CD14-positive monocyte (primary cell): ENCODE measurements at regions not wholly inside any gene's neighbourhood (a gene's known extent, or its start where the extent isn't known, plus 50 kb on each side); places are given as distances from the start of the nearest gene placed in this dataset.
A peak's percentile ranks its signal among the peaks of the same experiment; 100 is the strongest.

ENCODE experiments used
- DNase-seq, 3 donors: peaks; one replicate each; pipeline ENCODE4 v3.0.0-alpha.2; 2011 to 2022
- H2AFZ ChIP-seq: 2 replicates; pipeline ENCODE4 v1.6.0; 2012; ENCODE audit warnings: mild to moderate bottlenecking, low read depth, low read length, inconsistent platforms; ENCODE audit not compliant: insufficient read depth, poor library complexity, severe bottlenecking
- H3K27ac ChIP-seq, 2 donors: 1 replicate in 1 of 2; 2 replicates in 1 of 2; pipeline ENCODE4 v1.5.1; 2012 to 2013; ENCODE audit warnings: low read length in 2 of 2, control low read depth in 1 of 2, inconsistent platforms in 1 of 2, low read depth in 1 of 2, mild to moderate bottlenecking in 1 of 2
- H3K27me3 ChIP-seq, 2 donors: one replicate each; pipeline versions ENCODE4 v1.6.0 to v1.6.1; 2011 to 2013; ENCODE audit warnings: low read length in 2 of 2; ENCODE audit not compliant: control insufficient read depth in 2 of 2, insufficient read depth in 2 of 2
- H3K36me3 ChIP-seq, 2 donors: replicated peaks in 1 of 2; 1 replicate in 1 of 2; 2 replicates in 1 of 2; pipeline versions ENCODE4 v1.5.1 to v1.6.1; 2012 to 2013; ENCODE audit warnings: low read length in 2 of 2, control low read depth in 1 of 2, inconsistent platforms in 1 of 2, mild to moderate bottlenecking in 1 of 2; ENCODE audit not compliant: insufficient read depth in 2 of 2, control insufficient read depth in 1 of 2
- H3K4me1 ChIP-seq, 2 donors: 1 replicate in 1 of 2; 2 replicates in 1 of 2; pipeline versions ENCODE4 v1.5.1 to v1.6.1; 2012 to 2013; ENCODE audit warnings: low read length in 2 of 2, control low read depth in 1 of 2, inconsistent platforms in 1 of 2, mild to moderate bottlenecking in 1 of 2, moderate library complexity in 1 of 2; ENCODE audit not compliant: insufficient read depth in 2 of 2, control insufficient read depth in 1 of 2
- H3K4me2 ChIP-seq: replicated peaks from 2 replicates; pipeline ENCODE3; 2012; ENCODE audit warnings: low read length, moderate library complexity, mild to moderate bottlenecking; ENCODE audit not compliant: poor library complexity, severe bottlenecking; ENCODE audit errors: extremely low read depth
- H3K4me3 ChIP-seq, 3 experiments: fragments of 200-600 bp in 1 of 3; sonication (generic) in 1 of 3; replicated peaks in 1 of 3; 1 replicate in 2 of 3; 2 replicates in 1 of 3; pipeline ENCODE4 v1.5.1; 2011 to 2013; ENCODE audit warnings: low read length in 3 of 3, mild to moderate bottlenecking in 3 of 3, control low read depth in 2 of 3, low read depth in 2 of 3, inconsistent platforms in 1 of 3, moderate library complexity in 1 of 3
- H3K79me2 ChIP-seq: 2 replicates; pipeline ENCODE4 v1.6.0; 2012; ENCODE audit warnings: mild to moderate bottlenecking, control low read depth, inconsistent platforms, low read length, moderate library complexity; ENCODE audit not compliant: insufficient read depth
- H3K9ac ChIP-seq: 2 replicates; pipeline ENCODE4 v1.6.0; 2017; ENCODE audit warnings: low read length, mild to moderate bottlenecking; ENCODE audit not compliant: insufficient read depth, poor library complexity, severe bottlenecking
- H3K9me3 ChIP-seq, 2 donors: replicated peaks in 1 of 2; 1 replicate in 1 of 2; 2 replicates in 1 of 2; pipeline versions ENCODE4 v1.5.1 to v1.6.1; 2012 to 2013; ENCODE audit warnings: low read length in 2 of 2, control low read depth in 1 of 2; ENCODE audit not compliant: control insufficient read depth in 1 of 2, insufficient read depth in 1 of 2
- H4K20me1 ChIP-seq: 2 replicates; pipeline ENCODE4 v1.6.0; 2012; ENCODE audit warnings: mild to moderate bottlenecking, low read length, control low read depth, moderate library complexity; ENCODE audit not compliant: insufficient read depth
- H3K27ac Mint-ChIP-seq, 7 donors: one replicate each; pipeline ENCODE4 v1.8.0; 2020; ENCODE audit warnings: mild to moderate bottlenecking in 7 of 7, mixed read lengths in 7 of 7, moderate library complexity in 6 of 7, inconsistent platforms in 2 of 7
- H3K27me3 Mint-ChIP-seq, 3 donors: one replicate each; pipeline ENCODE4 v1.8.0; 2021 to 2022; ENCODE audit warnings: low read depth in 3 of 3, mild to moderate bottlenecking in 3 of 3, mixed read lengths in 3 of 3, moderate library complexity in 3 of 3, inconsistent platforms in 1 of 3
- H3K36me3 Mint-ChIP-seq, 2 donors: one replicate each; pipeline ENCODE4 v1.8.0; 2020; ENCODE audit warnings: mixed read lengths in 2 of 2, inconsistent platforms in 1 of 2, mild to moderate bottlenecking in 1 of 2
- H3K4me1 Mint-ChIP-seq: one replicate; pipeline ENCODE4 v1.8.0; 2020; ENCODE audit warnings: mild to moderate bottlenecking, mixed read lengths
- H3K4me3 Mint-ChIP-seq, 2 donors: one replicate each; pipeline ENCODE4 v1.8.0; 2020; ENCODE audit warnings: mild to moderate bottlenecking in 2 of 2, mixed read lengths in 2 of 2, moderate library complexity in 1 of 2
- H3K9me3 Mint-ChIP-seq, 7 donors: one replicate each; pipeline ENCODE4 v1.8.0; 2020 to 2022; ENCODE audit warnings: mixed read lengths in 7 of 7, mild to moderate bottlenecking in 6 of 7, moderate library complexity in 6 of 7, inconsistent platforms in 2 of 7
- WGBS: methylation state at CpG from one replicate; pipeline ENCODE4 v1.1.5; 2013; ENCODE audit warnings: missing lambda C conversion rate; ENCODE audit not compliant: insufficient coverage; 5-methylcytosine and 5-hydroxymethylcytosine counted together
- intact Hi-C, 2 donors: fragments of 100-400 bp; cut with micrococcal nuclease; formaldehyde crosslinking; loops; one replicate each; pipeline versions ENCODE4 v1.15.0 to v1.15.1; 2023
- TF ChIP-seq, protein P1 (sequence below): fragments of 200-600 bp; IDR thresholded peaks from one replicate; pipeline ENCODE4 v1.8.0; 2022; ENCODE audit warnings: antibody characterized with exemption, mild to moderate bottlenecking

- Histone ChIP-seq H3K79me2 (no peaks in the 10 kb centered on the region), H3K9me3 (no peaks in the 10 kb centered on the region), H3K4me1 (peaks cover 22 to 40% of the 10 kb centered on the region in 2 donors), H2AFZ (peak overlapping the region; percentile 32), H4K20me1 (no peaks in the 10 kb centered on the region), H3K27ac (peak overlapping the region in 1 of 2 donors; percentile 94), H3K4me2 (peak overlapping the region; percentile 73), H3K36me3 (no peaks in the 10 kb centered on the region), H3K27me3 (no peaks in the 10 kb centered on the region), H3K4me3 (peak overlapping the region; percentile 34 to 70 (median 56)), H3K9ac (peak overlapping the region; percentile 69)
- no CpG with 5 or more reads among the region's 4 CpGs for WGBS
- DNase-seq = peak; percentile 84 to 92 (median 92)
- TF ChIP-seq, protein P1, sequence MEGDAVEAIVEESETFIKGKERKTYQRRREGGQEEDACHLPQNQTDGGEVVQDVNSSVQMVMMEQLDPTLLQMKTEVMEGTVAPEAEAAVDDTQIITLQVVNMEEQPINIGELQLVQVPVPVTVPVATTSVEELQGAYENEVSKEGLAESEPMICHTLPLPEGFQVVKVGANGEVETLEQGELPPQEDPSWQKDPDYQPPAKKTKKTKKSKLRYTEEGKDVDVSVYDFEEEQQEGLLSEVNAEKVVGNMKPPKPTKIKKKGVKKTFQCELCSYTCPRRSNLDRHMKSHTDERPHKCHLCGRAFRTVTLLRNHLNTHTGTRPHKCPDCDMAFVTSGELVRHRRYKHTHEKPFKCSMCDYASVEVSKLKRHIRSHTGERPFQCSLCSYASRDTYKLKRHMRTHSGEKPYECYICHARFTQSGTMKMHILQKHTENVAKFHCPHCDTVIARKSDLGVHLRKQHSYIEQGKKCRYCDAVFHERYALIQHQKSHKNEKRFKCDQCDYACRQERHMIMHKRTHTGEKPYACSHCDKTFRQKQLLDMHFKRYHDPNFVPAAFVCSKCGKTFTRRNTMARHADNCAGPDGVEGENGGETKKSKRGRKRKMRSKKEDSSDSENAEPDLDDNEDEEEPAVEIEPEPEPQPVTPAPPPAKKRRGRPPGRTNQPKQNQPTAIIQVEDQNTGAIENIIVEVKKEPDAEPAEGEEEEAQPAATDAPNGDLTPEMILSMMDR = no peak
- H3K27ac Mint-ChIP-seq = peak overlapping the region; percentile 55 to 93 (median 85)
- intact Hi-C loops = no loop called here
- H3K36me3 Mint-ChIP-seq = no peaks in the 10 kb centered on the region
- H3K4me3 Mint-ChIP-seq = peak overlapping the region; percentile 1 to 77
- H3K9me3 Mint-ChIP-seq = no peaks in the 10 kb centered on the region
- peaks cover 39% of the 10 kb centered on the region for H3K4me1 Mint-ChIP-seq
- peaks cover 0 to 2% (median 0%) of the 10 kb centered on the region in 3 donors for H3K27me3 Mint-ChIP-seq
Observed at GRCh38 chr3:87997298-87997697, 61.5 kb downstream of the CGGBP1 start.

DNA sequence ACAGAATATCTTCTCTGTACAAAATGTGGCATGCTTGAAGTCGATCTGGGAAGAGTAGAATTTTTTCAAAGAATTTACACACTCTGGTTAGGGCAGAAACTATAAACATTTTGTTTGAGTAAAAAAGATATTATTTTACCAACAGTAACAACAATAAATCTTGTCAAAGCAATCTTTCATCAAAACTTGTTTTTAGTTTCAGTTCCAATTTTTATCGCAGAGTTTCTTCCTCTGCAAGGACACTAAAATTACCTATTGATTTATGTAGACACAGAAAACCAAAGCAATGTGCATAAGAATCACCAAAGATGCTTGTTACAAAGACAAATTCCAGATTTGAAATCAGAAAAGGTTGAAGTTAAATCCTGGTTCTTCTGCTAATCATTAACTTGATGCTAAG, 61.9 kb downstream of the CGGBP1 start:
- peaks cover 22 to 40% of the 10 kb centered on the region in 2 donors for H3K4me1 ChIP-seq
- Mint-ChIP-seq H3K27ac (peak overlapping the region; percentile 55 to 88 (median 83)), H3K9me3 (no peaks in the 10 kb centered on the region), H3K4me3 (peak overlapping the region; percentile 35 to 77), H3K36me3 (no peaks in the 10 kb centered on the region), H3K4me1 (peaks cover 36% of the 10 kb centered on the region), H3K27me3 (peaks cover 0 to 2% (median 0%) of the 10 kb centered on the region in 3 donors)
- no peaks in the 10 kb centered on the region for H3K79me2 ChIP-seq
- no peaks in the 10 kb centered on the region for H3K27me3 ChIP-seq
- peak overlapping the region; percentile 73 for H3K4me2 ChIP-seq
- H3K4me3 ChIP-seq = peak overlapping the region; percentile 34 to 70 (median 56)
- no peaks in the 10 kb centered on the region for H3K36me3 ChIP-seq
- DNase-seq = no peak
- peak overlapping the region; percentile 32 for H2AFZ ChIP-seq
- TF ChIP-seq, protein P1 = no peak
- H4K20me1 ChIP-seq = no peaks in the 10 kb centered on the region
- intact Hi-C loops = no loop called here
- H3K9ac ChIP-seq = peak overlapping the region; percentile 69
- peak overlapping the region in 1 of 2 donors; percentile 94 for H3K27ac ChIP-seq
- H3K9me3 ChIP-seq = no peaks in the 10 kb centered on the region
- no CpG with 5 or more reads among the region's 2 CpGs for WGBS
